Peyer's patch (tissue), 4 donors: ENCODE measurements at regions not wholly inside any gene's neighbourhood (a gene's known extent, or its start where the extent isn't known, plus 50 kb on each side); places are given as distances from the start of the nearest gene placed in this dataset.

Experiments
- DNase-seq, 3 donors: peaks; one replicate each; pipeline ENCODE4 v3.0.0-alpha.2; 2017 to 2019
- H3K27ac ChIP-seq, 4 donors: fragments of 200-600 bp; sonication (generic); one replicate each; pipeline ENCODE4 v1.5.1; 2016 to 2019
- H3K27me3 ChIP-seq, 2 donors: fragments of 200-600 bp; sonication (generic); one replicate each; pipeline ENCODE4 v1.5.1; 2019
- H3K36me3 ChIP-seq, 3 donors: fragments of 200-600 bp; sonication (generic); one replicate each; pipeline ENCODE4 v1.5.1; 2016 to 2019
- H3K4me1 ChIP-seq, 4 donors: fragments of 200-600 bp; sonication (generic); one replicate each; pipeline ENCODE4 v1.5.1; 2016 to 2019
- H3K4me3 ChIP-seq, 4 donors: fragments of 200-600 bp; sonication (generic); 1 replicate in 3 of 4; 2 replicates in 1 of 4; pipeline ENCODE4 v1.5.1; 2016 to 2019; ENCODE audit warnings: mild to moderate bottlenecking in 1 of 4
- H3K9me3 ChIP-seq, 4 donors: fragments of 200-600 bp; sonication (generic); one replicate each; pipeline ENCODE4 v1.5.1; 2016 to 2019; ENCODE audit warnings: mild to moderate bottlenecking in 1 of 4
- POLR2A ChIP-seq, 2 donors: fragments of 450-650 bp; IDR thresholded peaks; one replicate each; pipeline ENCODE4 v1.5.1; 2017; ENCODE audit warnings: antibody characterized with exemption in 2 of 2, mild to moderate bottlenecking in 2 of 2, moderate library complexity in 2 of 2
- TF ChIP-seq, protein P1 (sequence below), 6 experiments: fragments of 450-650 bp in 4 of 6; fragments of 200-600 bp in 2 of 6; sonication (generic) in 1 of 6; IDR thresholded peaks; one replicate each; pipeline ENCODE4 v1.5.1; 2017 to 2019; ENCODE audit warnings: antibody characterized with exemption in 6 of 6, mild to moderate bottlenecking in 3 of 6, moderate library complexity in 1 of 6

DNA sequence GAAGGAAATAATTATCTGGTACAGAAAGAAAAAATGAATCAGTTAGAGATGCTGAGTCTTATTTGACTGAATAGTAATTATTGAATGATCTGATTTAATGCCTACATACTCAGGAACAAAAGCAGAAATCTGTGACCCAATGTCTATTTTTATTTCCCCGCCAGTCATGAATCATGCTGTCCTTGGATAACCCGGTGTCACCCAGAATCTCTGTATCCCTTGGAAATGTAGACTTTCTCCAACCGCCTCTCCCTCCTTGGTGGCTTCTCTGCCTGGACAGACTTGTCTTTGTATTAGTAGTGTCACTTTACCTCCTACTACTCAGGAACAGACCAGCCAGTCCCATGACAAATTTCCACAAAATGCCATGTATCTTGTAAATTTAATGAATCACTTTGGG, 173.3 kb upstream of the PDGFD start:
- H3K4me1 ChIP-seq = no peaks in the 10 kb centered on the region
- no peak overlapping the region for H3K4me3 ChIP-seq
- DNase-seq = no peak
- H3K27me3 ChIP-seq = no peaks in the 10 kb centered on the region
- H3K27ac ChIP-seq = no peak overlapping the region
- TF ChIP-seq, protein P1, sequence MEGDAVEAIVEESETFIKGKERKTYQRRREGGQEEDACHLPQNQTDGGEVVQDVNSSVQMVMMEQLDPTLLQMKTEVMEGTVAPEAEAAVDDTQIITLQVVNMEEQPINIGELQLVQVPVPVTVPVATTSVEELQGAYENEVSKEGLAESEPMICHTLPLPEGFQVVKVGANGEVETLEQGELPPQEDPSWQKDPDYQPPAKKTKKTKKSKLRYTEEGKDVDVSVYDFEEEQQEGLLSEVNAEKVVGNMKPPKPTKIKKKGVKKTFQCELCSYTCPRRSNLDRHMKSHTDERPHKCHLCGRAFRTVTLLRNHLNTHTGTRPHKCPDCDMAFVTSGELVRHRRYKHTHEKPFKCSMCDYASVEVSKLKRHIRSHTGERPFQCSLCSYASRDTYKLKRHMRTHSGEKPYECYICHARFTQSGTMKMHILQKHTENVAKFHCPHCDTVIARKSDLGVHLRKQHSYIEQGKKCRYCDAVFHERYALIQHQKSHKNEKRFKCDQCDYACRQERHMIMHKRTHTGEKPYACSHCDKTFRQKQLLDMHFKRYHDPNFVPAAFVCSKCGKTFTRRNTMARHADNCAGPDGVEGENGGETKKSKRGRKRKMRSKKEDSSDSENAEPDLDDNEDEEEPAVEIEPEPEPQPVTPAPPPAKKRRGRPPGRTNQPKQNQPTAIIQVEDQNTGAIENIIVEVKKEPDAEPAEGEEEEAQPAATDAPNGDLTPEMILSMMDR (IDR thresholded peaks at IDR 0.05) = no peak
- TF ChIP-seq POLR2A (IDR thresholded peaks at IDR 0.05) = no peak
- H3K9me3 ChIP-seq = no peaks in the 10 kb centered on the region
- H3K36me3 ChIP-seq = no peaks in the 10 kb centered on the region

GRCh38 chr11:104333977-104334376, 170.0 kb upstream of the PDGFD start:
- no peak for DNase-seq
- TF ChIP-seq POLR2A (IDR thresholded peaks at IDR 0.05) = no peak
- TF ChIP-seq, protein P1 (IDR thresholded peaks at IDR 0.05) = peak in 3 of 6 experiments; percentile 20 to 42 (median 29)
- H3K36me3 ChIP-seq = no peaks in the 10 kb centered on the region
- no peak overlapping the region for H3K27ac ChIP-seq
- H3K9me3 ChIP-seq = no peaks in the 10 kb centered on the region
- no peaks in the 10 kb centered on the region for H3K4me1 ChIP-seq
- H3K4me3 ChIP-seq = no peak overlapping the region
- H3K27me3 ChIP-seq = no peaks in the 10 kb centered on the region

GRCh38 chr11:104332110-104332509, 168.2 kb upstream of the PDGFD start:
- no peak overlapping the region for H3K27ac ChIP-seq
- peak in 1 of 3 donors; percentile 52 for DNase-seq
- H3K4me3 ChIP-seq = no peak overlapping the region
- H3K27me3 ChIP-seq = no peaks in the 10 kb centered on the region
- TF ChIP-seq POLR2A (IDR thresholded peaks at IDR 0.05) = no peak
- TF ChIP-seq, protein P1 (IDR thresholded peaks at IDR 0.05) = peak in 3 of 6 experiments; percentile 3 to 37 (median 34)
- no peaks in the 10 kb centered on the region for H3K36me3 ChIP-seq
- H3K4me1 ChIP-seq = no peaks in the 10 kb centered on the region
- H3K9me3 ChIP-seq = no peaks in the 10 kb centered on the region

DNA sequence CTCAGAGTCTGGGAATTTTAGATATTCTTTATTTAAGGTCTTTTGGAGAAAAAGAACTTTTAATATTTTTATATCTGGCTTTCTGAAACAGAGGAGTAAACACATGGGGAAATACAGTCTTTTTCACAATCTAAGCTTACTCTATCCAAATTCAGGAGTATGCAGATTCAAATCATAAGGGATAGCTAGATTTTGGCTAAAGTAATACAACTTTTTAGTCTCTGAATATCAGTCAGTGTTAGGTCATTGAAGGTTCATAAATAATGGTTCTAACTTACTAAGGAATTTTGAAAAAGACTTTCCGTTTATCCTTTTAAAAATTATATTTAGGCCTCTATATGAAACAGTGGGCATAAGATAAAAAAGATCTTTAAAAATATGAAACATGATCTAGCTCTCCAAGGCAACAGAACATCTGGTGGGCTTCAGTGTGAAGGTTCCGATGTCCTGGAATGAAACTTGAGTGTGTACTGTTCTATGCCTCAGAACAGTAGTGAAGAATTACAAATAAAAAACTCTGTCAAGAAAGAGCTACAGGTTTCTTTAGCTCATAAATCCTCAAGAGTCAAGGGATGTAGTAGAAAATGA, 165.2 kb upstream of the PDGFD start:
- TF ChIP-seq POLR2A (IDR thresholded peaks at IDR 0.05) = no peak
- TF ChIP-seq, protein P1 (IDR thresholded peaks at IDR 0.05) = no peak
- H3K9me3 ChIP-seq = no peaks in the 10 kb centered on the region
- H3K4me3 ChIP-seq = no peak overlapping the region
- H3K27ac ChIP-seq = no peak overlapping the region
- H3K36me3 ChIP-seq = no peaks in the 10 kb centered on the region
- no peaks in the 10 kb centered on the region for H3K4me1 ChIP-seq
- no peak for DNase-seq
- no peaks in the 10 kb centered on the region for H3K27me3 ChIP-seq

DNA sequence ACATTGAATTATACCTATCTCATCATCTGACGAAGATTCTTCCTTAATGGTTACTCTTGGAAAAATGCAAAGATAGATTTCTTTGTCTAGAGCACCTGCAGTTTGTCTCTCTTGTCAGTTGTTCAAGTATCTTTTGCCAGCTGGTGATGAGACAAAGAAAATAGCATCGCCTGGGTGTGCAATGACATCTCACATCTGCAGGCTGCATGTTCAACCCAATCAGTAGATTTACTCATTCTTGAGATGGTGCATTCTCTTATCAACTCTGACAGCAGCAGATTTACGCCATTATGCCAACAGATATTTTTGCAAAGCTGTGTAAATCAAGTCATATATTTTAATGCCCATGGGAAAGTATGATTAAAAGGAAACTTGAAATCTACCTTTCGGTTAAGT, 164.6 kb upstream of the PDGFD start:
- Histone ChIP-seq H3K27ac (no peak overlapping the region), H3K4me3 (no peak overlapping the region), H3K36me3 (no peaks in the 10 kb centered on the region), H3K27me3 (no peaks in the 10 kb centered on the region), H3K4me1 (no peaks in the 10 kb centered on the region), H3K9me3 (no peaks in the 10 kb centered on the region)
- no peak for DNase-seq
- TF ChIP-seq POLR2A (IDR thresholded peaks at IDR 0.05) = no peak
- TF ChIP-seq, protein P1 (IDR thresholded peaks at IDR 0.05) = no peak
